HG03460 (cell line): ENCODE measurements at regions not wholly inside any gene's neighbourhood (a gene's known extent, or its start where the extent isn't known, plus 50 kb on each side); places are given as distances from the start of the nearest gene placed in this dataset.
"Not testable (repeated sequence)": the region's sequence is repeated elsewhere in the genome, so short reads cannot be mapped to it uniquely, and the experiment has no call there.

Experiments used
- ATAC-seq: cut with Tn5 transposase; IDR thresholded peaks from one replicate; pipeline ENCODE4 v1.9.1; 2021; ENCODE audit not compliant: unreplicated experiment

DNA sequence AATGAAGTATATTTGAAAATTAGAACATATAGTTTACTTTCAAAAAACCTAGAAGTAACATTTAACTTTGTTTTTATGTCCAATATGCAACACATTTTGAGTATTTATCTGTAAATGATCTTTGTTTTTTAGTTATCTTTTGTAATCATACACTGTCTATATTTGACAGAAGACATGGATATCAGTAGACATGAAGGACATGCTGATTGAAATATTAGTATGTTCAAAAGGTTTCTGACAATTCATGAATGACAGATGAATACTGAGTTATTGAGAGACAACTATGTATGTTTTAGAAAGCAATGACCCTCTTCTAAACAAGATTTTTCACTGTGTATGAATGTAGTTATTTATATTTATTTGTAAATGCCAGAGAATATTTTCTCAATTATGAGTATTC lies 215.6 kb upstream of the TMEFF2 start:
- no peak for ATAC-seq

DNA sequence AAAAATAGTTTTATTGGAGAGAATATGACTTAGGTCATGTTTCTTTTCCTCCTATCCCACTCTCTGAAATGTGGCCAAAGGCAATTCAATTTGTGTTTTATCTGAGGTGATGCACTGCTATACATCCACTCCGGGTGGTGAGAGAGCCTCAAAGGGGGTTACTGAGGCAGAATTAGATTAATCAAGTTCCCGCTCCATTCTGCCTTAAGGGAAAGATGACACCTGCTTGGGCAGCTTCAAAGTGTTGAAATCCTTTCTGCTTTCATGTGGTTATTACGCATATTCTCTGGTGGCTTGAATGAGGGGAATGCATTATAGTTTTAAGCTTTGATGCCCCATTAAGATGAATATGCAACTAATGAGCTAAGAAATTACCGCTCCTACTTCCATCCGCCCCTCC lies 213.0 kb upstream of the TMEFF2 start:
- ATAC-seq: no peak

DNA sequence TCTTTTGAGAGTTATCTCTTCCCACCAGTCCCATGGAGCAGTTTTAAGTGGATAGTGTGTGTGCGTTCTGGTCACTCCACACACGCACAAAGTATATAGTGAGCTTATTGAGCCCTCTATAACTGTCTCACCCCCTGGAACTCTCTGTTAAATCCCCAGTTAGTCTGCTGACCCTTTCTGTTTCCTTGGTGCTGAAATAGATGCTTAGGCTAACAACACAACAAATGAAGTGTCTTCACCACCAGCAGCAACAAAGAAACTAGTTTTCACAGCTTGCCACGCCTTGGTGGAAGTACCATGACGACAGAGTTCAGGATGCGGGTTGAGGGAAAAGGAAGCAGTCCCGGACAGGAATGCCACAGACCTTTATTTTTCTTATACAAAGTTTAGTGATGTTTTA lies 203.5 kb upstream of the TMEFF2 start:
- no peak for ATAC-seq

DNA sequence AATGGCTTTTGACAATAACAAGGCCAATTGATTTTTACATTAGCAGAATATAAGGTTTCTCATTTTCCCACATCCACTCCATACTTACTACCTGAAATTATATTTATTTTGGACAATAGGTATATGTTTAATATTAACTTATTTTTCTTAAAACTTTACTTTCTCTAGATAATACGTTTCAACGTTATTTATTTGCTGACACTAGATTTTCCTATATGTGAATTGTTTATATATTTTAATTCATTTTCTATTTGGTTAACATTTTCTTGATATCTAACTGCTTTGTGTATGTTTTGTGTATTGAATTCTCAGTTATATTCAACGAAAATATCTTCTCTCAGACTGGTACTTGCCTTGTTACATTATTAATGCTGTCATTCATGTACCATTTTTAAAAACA lies 199.9 kb upstream of the TMEFF2 start:
- ATAC-seq: no peak

DNA sequence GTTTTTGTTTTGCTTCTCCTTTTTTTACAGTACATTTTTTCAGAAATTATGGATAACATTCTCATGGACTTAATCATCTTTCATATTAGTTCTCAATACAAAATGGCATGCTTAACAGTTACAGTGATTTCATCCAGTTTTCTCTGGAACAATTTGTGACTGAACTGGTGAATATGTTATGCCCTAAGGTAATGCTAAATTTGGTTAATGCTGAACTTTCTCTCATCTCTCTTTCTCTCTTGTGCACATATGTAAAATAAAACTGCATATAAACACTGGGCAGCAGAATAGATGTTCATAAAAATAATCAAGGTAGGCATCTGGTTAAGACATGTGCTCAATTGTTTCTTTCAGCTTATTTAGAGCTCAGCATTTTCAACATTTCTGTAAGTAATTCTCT lies 196.3 kb upstream of the TMEFF2 start:
- no peak for ATAC-seq

DNA sequence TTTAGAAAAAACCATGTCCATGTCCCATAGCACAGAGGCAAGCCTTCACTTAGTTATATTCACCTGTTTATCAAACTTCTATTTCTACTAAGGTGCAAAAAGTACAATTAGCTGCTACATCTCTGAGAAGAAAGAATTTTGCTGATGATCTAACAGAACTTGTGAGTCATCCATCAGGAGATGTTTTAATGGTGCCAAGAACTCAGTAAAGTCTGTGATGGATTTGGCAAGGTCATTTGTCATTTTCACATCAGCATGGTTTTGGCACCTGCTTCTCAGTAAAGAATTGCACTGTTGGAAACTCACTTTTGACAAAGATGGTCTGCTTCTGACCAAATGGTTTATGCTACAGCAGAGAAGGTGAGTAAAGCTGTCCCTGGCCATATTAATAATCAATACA lies 195.7 kb upstream of the TMEFF2 start:
- ATAC-seq: no peak

DNA sequence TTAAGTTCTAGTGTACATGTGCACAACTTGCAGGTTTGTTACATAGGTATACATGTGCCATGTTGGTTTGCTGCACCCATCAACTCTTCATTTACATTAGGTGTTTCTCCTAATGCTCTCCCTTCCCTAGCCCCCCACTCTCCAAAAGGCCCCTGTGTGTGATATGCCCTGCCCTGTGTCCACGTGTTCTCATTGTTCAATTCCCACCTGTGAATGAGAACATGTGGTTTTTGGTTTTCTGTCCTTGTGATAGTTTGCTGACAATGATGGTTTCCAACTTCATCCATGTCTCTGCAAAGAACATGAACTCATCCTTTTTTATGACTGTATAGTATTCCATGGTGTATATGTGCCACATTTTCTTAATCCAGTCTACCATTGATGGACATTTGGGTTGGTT lies 189.5 kb upstream of the TMEFF2 start:
- ATAC-seq: not testable (repeated sequence)

DNA sequence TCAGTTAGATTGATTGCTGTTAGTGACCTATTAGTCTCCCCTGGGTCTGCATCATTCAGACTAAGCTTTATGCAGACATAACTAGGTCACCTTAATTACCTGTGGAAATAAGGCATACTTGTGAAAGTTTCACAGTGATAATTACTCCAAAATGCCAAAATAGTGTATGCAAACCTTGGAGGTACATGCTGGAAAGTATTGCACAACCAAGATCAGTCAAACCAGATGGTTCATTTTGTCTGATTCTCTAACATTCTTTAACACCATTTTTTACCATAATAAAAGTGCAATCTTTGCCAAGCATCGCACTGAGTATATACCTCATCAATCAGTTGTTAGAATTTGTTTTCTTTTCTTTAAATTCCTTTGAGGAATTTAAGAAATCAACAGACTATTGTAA lies 186.3 kb upstream of the TMEFF2 start:
- no peak for ATAC-seq

DNA sequence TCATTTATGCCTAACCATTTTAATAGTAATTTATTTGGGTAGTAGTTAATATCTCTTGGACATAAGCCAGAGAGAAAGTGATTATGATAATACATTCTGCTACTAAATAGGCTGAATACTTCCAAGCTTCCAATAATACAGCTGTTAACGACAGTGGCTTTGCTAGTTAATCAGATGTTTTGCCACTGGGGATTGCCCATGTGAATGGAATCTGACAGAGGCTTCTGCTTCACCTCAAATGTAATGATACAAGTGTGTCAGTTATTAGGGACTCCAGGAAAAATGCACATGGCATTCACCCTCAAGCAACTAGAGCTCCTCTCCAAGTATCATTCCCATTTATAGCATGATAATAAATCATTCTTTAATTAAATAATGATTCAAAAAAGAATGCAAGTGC lies 185.0 kb upstream of the TMEFF2 start:
- no peak for ATAC-seq

DNA sequence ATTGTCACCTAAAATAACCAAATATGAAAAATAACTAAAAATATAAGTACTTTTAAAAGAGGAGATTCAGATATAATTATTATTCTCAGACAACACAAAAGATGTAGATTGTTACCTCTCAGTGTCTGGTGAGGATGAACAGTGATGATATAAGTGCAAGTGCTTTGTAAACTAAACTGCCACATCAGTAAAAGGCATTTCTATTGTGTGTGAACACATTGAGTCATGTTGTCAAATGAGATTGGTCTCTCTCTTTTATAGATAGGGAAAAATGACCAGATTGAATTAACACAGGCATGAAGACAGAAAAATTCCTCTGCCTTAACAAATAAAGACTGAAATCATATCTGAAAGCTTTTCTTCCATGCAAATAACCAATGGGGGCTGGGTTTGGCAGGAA lies 182.4 kb upstream of the TMEFF2 start:
- no peak for ATAC-seq

DNA sequence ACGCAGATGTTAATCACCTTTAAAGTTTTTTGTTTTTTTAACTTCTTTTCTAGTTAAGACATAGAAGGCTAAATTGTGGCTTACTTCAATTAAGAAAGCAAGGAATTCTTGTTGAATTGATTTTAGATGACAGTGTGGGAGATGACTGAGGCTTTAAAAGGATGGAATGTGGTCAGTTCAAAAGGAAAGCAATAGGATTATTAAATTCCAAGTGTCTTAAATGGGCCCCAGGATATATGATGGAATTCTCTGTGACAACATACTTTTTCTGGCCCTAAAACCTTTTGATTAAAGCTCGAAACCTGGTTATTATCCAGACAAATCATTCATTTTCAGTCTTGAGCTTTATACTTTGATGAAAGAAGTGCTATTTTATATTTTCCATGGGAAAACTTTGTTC lies 179.0 kb upstream of the TMEFF2 start:
- ATAC-seq: no peak

DNA sequence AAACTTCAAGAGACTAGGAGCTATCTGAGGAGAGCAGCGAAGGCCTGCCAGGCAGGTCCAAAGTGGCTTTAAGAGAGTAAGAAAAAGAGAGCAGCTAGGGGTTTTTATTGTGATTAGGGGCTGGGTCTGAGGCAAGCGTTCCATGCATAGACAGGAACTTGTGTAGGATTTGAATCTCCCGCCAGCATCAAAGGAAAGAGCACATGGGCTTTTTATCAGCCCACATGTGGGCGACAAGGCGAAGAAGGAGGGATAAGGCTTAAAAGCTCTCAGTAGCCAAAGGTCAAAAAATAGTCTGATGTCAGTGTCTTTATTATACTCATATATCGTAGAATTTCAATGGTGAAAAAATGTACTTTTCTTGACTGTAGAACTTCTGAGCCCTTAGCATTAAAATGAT lies 178.5 kb upstream of the TMEFF2 start:
- ATAC-seq: no peak

DNA sequence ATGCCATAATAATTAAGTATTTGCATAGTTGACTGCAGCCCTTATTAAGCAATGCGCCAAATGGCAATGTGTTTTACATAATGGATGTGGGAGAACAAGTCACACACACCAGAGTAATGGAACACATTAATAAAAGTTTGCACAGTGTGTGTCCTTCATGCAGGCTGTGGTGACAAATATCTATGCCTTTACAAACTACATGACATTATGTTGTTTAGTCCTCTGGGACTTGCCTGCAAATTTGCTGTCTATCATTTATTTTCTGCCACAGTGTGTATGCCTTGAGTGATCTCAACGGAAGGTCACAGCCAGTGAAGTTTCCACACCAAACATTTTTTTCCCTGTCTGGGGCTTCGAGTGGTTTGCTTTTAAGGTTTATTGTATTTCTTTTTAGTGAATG lies 175.2 kb upstream of the TMEFF2 start:
- ATAC-seq: no peak

DNA sequence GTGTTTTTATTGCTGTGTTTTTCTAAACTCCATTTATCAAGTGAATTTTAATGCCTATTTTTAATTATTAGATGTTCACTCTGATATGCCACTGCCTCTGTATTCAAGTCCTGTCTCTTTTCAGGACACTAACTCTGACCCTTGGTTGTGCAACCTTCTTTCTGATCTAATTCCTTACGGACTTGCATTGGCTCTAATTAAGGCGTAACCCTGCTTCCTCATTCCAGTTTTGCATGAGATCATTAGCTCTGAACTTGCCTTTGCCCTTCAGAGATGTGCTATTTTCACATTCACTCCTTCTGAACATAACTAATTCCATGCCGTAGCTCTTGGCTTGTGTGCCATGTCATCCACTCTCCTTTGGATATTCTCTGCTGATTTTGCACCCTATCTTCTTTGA lies 162.5 kb upstream of the TMEFF2 start:
- ATAC-seq: no peak

DNA sequence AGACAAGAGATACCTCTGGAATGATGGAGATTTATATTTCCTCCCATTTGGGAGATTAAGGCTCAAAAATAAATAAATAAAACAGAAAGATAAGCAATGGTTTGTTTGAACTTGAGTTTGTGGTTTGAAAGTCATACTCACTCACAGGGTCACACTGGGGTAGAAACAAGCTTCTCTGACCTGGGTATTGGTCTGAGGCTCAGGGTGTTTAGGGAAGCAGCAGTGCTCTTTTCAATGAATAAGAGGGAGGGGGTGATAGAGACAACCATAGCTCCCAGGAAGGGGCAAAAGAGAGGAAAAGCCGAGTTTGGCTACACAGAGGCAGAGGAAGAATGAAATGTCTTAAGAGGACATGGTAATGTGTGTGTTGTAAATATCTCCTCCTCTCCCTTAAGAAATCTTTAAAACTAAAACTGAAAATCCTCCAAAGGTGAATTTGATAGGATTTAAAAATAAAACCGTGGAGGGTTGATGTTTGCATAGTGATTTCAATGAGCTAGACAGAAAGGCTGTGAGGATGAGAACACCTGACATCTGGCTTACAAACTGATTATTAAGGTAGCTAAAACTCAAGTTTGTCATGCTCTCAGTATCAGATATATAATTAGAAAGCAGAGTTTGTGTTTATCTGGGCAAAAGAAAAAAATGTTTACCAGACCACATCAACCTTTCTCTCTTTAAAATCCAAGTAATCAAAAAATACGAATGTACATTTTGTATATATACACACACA lies 159.9 kb upstream of the TMEFF2 start:
- ATAC-seq: no peak

DNA sequence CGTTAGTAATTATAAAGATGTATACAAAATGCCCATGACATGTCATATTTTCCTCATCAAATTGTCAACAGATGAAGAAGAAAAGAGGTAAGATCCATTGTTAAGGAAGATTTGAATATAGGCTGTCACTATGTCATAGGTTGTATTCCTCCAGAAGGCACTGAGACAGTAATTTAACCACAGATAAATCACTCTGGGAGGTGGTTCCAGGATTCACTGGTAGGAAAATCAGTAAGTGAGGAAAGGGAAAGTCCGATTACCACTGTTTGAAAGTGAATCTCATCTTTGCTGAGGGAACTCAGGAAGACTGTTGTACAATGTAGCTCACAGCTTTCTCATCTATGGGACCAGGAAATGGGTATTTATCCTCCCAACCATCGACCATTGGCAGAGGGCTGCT lies 152.8 kb upstream of the TMEFF2 start:
- no peak for ATAC-seq

DNA sequence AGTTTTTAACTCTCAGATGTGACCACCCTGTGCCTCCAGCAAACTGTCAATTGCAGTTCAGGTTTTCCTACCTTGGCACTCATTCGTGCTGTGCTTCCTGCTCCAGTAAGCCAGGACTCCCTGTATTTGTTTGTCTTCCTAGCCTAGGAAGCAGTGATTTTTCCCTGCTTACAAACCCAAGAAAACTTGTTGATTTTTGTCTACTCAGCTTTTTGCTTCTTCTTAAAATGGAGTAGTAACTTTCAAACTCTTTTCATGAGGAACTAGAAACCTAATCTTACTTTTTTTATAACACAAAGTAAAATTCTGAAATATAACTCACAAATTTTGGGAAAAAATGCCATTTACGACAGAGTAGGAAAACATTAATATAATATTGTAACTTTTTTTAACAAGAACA lies 150.6 kb upstream of the TMEFF2 start:
- ATAC-seq: no peak

DNA sequence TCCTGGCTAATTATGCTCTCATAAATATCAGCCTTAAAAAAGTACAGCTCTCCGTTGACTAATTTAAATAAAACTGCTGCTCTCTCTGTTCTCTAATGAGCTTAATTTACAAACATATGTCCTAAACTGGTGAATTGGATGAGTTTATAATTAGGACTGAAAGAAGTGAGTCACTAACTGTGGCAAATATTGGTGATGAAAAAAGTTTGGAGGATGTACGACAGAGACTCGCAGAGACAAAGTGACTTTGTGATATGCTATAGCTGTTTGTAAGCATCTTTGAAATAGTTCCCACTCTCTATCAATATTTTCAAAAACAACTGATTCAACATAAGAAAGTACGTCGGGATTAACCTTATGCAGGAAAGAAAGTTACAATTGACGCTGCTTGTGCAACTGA lies 138.9 kb upstream of the TMEFF2 start:
- no peak for ATAC-seq

DNA sequence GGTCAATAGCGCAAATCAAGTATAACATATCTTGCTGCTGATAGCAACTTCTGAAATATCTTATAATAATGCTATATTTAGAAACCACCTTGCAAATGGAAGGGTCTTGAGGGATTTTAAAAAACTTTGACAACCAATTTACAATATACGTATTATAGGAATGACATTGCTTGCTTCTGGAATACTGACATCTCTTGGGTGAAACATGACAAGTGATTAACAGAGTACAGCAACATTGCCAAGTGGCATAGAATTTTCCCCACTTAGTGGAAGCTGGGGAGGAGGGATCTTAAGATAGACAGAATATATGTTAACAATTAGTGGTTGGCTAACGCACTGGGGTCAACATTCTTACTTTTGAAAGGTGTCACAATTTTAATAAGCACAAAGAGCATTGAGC lies 133.6 kb upstream of the TMEFF2 start:
- ATAC-seq: no peak

DNA sequence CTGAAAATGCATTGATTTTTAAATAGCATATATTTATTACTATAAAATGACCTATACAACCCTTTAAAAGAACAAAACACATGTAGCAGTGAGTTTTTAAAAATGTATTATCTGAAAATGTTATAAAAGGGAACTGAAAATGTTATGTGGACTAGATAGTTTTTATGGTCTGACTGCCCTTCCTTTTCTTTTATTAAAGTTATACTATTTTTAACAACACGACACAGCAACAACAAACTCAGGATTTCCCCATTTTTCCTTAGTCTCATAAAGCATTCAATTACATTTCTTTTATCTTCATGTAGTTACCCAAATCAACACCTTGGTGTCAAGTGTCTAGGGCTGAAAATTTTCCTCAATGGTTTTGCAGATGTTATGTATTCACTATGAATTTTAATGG lies 132.8 kb upstream of the TMEFF2 start:
- ATAC-seq: no peak

DNA sequence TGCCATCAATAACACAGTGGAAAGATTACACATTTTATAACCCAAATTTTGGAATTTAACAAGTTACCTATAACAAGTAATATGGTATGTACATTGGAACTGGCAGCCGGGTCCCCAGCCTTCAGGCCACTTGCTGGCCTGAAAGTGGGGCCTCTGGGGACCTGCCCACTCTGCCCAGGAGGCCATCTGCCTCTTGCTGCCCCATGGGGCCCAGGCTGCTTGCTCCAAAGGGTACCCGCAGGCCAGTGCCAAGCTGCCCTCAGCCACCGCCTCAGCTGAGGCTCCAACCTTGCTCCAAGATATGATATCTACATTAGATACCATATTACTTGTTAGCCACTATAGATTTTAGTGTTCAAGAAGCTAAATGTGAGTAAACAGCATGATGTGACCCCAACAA lies 120.8 kb upstream of the TMEFF2 start:
- ATAC-seq: no peak

DNA sequence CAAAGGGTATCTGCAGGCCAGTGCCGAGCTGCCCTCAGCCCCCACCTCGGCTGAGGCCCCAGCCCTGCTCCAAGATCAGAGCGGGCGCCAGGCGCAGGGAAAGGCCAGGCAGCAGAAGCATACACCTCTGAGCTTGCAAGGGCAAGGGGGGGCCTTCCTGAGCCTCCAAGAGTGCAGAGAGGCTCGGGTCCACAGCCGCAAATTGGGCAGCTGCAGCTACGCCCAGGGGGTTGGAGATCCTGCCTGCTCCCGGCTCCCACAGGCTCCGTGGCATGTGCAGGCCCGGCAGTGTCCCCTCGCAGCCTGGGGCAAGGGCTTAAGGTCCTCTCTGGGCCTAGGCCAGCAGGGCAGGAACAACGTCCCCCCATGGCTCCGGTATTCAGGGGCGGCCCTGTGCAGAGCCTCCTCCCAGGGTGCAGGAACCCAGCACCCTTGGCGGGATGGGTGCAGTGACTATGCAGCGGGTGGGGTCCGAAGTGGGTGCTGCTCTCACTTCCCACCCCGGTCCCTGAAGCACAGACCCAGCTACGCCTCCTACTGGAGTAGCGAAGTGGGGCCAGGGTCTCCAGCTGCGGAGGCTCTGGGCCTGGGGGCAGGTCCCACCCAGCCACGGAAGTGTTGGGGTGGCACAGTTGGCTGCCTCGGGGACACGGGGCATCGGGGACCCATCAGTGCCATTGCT lies 120.2 kb upstream of the TMEFF2 start:
- no peak for ATAC-seq

DNA sequence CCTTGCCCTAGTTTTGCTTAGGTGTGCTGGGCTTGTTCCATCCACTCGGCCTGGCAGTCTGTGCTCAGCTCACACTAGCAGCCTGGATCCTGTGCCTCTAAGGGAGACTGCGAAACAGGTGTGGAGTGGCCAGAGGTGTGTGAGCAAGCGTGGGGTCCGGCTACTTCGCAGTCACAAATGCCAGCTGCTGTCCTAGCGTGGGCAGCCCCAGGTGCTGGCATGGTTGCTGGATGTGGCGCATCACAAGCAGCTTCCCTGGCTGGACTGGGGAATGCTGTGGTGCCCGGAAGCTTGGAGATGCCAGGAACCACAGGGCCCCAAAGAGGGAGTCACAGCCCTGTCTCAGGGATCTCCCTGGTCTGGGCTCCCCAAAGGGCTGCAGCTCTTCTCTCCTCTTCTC lies 119.0 kb upstream of the TMEFF2 start:
- ATAC-seq: no peak
